Testis (tissue), 2 donors: ENCODE measurements at regions not wholly inside any gene's neighbourhood (a gene's known extent, or its start where the extent isn't known, plus 50 kb on each side); places are given as distances from the start of the nearest gene placed in this dataset.

Source experiments
- CTCF ChIP-seq, 3 experiments: fragments of 450-650 bp in 2 of 3; fragments of 200-600 bp in 1 of 3; sonication (generic) in 1 of 3; IDR thresholded peaks; one replicate each; pipeline ENCODE4 v1.5.1; 2016 to 2019; ENCODE audit warnings: antibody characterized with exemption in 3 of 3, mild to moderate bottlenecking in 2 of 3, moderate library complexity in 1 of 3
- POLR2A ChIP-seq: fragments of 450-650 bp; IDR thresholded peaks from one replicate; pipeline ENCODE4 v1.6.1; 2017; ENCODE audit warnings: antibody characterized with exemption, mild to moderate bottlenecking, moderate library complexity

GRCh38 chr7:135846339-135846738 is 97.7 kb upstream of the FAM180A start:
- TF ChIP-seq CTCF (IDR thresholded peaks at IDR 0.05) (no peak), POLR2A (no peak)
